ENCODE measurements at regions not wholly inside any gene's neighbourhood (a gene's known extent, or its start where the extent isn't known, plus 50 kb on each side); places are given as distances from the start of the nearest gene placed in this dataset.

DNA sequence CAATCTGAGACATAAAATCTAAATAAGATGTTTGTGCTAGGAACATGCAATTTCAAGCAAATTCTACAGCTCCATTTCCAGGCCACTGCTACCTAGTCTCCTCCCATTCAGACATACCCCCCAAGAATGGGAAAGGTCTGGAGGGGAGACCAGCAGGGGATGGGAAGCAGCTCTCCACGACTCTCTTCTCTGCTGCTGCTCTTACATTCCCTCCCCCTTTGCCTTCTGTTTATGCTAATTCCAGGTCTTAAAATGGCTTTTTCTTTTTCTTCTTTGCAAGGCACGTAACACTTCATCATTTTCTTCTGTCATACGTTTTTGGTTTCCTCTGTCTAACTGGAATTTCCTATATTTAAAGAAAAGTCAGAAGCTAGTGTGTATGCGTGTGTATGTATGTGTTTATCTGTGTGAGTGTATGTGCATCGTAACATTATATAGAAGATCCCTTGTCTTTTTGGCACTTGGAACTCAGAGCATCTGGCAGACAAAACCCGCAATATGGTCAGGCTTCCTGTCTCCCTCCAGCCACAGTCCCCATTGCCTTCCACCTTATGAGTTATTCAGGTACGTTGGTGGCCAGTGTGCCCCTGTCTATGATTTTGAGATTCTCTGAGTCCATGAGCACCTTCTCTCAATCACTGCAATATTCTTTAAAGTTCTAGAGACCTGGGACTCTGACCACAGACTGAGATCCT is 493.7 kb downstream of the BTBD3 start:
- DNase-seq (ENCODE audit: low spot score in 2 of 2) (no peak), FAIRE-seq (no peak)

DNA sequence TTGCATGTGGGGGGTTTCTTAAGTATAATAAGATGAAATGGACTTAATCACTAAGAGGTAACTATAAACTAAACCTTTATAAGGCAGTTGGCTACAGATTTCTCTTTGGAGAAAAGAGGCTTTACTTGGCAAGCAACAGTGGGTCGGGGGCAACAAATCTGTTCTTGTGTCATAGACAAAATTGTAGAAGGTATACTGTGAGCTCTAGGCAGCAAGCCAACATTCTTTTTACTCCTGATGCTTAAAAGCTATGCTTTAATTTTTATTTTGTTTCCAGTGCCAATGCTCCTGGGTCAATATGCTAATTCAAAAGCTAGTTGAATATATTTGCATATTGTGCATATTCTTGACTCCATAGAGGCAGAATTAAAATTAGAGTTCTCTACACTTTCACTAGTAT is 495.4 kb downstream of the BTBD3 start:
- FAIRE-seq, result no peak
- DNase-seq (ENCODE audit: low spot score in 2 of 2), result no peak

DNA sequence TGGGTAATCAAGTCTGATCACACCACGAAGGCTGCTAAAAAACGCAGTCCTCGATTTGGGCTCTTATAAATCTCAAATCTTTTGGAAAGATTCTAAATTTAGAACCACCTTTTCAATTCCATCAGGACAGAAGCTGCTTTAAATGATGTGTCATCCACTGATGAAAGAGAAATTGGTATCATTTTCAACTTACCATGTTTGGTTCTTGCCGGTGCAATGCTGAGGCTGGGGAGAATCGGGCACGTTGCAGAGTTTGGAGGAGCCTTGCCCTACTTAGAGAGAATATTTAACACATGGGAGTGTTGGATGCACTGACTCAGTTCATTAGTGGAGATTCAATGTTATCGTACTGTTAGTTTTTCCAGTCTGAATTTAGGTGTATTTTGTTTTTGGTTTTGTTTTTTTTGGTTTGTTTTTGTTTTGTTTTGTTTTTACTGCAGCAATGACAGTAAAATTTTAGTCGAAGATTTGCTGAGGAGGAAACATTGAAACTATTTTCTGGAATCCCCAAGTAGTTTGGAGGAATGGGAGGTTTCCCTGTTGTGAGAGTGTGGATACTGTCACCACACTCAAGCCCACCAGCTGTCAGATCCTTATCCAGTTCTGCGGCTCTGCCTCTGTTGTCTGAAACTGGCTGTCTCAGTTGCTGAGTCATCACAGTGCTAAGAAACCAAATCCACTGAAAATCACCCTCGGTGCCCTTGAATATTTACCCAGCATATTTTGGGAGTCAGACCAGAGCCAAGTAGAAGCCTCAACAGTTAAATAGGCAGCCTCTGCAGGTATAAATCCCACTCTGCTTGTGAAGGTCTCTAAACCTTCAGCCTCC is 497.0 kb downstream of the BTBD3 start:
- no peak for FAIRE-seq
- DNase-seq (ENCODE audit: low spot score in 2 of 2), result no peak

- no peak for DNase-seq (ENCODE audit: low spot score in 2 of 2)
- no peak for FAIRE-seq
Measured at GRCh38 chr20:12416281-12416680, 498.6 kb downstream of the BTBD3 start.

- FAIRE-seq (no peak), DNase-seq (ENCODE audit: low spot score in 2 of 2) (no peak)
Measured at GRCh38 chr20:12433724-12434123, 516.0 kb downstream of the BTBD3 start.

DNA sequence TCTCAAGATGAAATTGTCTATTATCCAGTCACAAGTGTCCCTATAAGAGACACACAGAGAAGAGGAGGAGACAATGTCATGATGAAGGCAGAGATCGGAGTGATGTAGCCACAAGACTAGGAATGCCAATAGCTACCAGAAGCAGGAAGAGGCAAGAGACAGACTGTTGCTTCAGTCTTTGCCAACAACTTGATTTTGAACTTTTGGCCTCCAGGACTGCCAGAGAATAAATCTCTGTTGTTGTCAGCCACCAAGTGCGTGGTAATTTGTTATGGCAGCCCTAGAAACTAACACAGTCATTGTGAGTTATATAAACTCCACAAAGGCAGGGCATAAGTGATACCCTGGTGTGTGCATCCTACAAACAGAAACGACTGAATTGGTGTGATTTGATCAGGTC is 517.0 kb downstream of the BTBD3 start:
- FAIRE-seq (no peak), DNase-seq (ENCODE audit: low spot score in 2 of 2) (no peak)

GRCh38 chr20:12435268-12435667 is 517.6 kb downstream of the BTBD3 start:
- DNase-seq (ENCODE audit: low spot score in 2 of 2) (no peak), FAIRE-seq (no peak)

GRCh38 chr20:12453711-12454110 is 536.0 kb downstream of the BTBD3 start:
- DNase-seq (ENCODE audit: low spot score in 2 of 2) (no peak), FAIRE-seq (no peak)

DNA sequence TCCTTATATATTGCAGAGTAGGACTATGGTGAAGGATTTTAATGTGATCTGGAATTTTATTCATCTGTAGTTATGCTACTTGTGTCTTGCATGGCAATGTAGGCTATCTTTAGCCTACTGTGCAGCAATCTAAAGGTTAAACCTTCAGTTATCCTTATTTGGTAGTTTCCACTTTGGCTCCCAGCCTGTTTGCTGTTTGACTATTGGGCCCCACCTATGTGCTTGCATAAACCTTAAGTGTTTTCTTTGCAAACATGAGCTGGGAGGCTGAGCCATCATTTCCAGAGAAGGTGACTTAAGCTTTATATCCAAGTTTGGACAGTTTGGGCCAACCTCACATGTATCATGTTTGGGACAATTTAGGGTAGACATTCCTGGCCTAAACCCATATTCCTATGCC is 537.5 kb downstream of the BTBD3 start:
- no peak for FAIRE-seq
- DNase-seq (ENCODE audit: low spot score in 2 of 2), result no peak

DNA sequence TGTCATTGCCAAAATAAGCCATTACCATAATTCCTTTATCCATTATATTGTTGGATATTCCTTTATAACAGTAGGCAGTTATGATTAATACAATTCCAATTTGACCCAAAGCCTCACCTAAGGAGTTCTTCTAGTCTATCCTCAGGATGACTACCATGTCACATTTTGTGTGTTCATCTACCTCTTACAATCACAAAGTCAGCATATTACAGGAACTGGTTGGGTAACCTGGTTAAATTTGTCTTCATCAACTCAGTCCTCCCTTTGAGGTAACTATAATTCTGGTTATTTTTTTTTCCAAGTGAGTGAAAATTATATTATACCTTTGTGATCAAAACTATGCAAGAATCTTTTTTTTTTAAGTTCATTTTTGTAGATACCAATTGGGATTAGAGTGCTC is 540.5 kb downstream of the BTBD3 start:
- no peak for DNase-seq (ENCODE audit: low spot score in 2 of 2)
- no peak for FAIRE-seq

DNA sequence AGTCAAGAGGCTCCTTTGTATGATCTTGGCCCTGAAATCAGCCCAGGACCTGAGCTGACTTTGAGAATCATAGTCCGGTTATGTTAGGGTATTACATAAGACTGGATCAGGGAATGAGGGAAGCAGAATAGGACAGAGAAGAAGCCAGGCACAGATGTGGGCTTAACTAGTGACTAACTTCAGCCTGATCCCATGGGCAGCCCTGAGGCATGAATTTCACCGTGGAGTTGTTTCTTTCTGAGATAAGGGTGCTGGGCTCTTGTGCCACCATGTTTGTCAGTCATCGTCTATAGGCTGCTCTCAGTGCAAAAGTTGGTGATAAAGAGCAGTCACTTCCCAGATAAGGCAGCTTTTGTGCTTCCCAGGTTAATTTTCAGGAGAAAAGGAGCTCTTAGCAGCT is 544.7 kb upstream of the SPTLC3 start:
- no peak for DNase-seq (ENCODE audit: low spot score in 2 of 2)
- no peak for FAIRE-seq

GRCh38 chr20:12466915-12467314 is 541.9 kb upstream of the SPTLC3 start:
- FAIRE-seq (no peak), DNase-seq (ENCODE audit: low spot score in 2 of 2) (no peak)

DNA sequence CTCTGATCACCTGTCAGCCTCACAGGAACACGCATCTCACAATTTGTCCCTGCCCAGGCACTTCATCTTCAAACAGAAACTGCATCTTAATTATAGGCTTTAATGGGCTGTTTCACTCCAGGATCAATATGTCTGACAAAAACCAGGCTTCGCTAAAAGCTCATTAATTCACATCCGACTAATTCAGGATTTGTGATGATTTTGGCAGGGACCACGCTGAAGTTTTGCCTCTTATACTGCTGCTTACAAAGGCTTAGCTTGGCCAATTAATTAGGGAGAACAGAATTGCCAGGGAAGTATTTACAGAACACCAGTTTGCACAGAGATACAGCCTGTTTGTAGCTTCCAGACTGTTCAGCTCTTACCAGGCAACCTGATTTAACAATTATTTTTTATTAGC is 541.0 kb upstream of the SPTLC3 start:
- DNase-seq (ENCODE audit: low spot score in 2 of 2) (no peak), FAIRE-seq (no peak)

GRCh38 chr20:12482661-12483060 is 526.1 kb upstream of the SPTLC3 start:
- FAIRE-seq, result no peak
- DNase-seq (ENCODE audit: low spot score in 2 of 2), result no peak

GRCh38 chr20:12502443-12502842 is 506.3 kb upstream of the SPTLC3 start:
- FAIRE-seq, result no peak
- DNase-seq (ENCODE audit: low spot score in 2 of 2), result no peak

GRCh38 chr20:12504779-12505178 is 504.0 kb upstream of the SPTLC3 start:
- no peak for FAIRE-seq
- DNase-seq (ENCODE audit: low spot score in 2 of 2), result no peak

- DNase-seq (ENCODE audit: low spot score in 2 of 2) (no peak), FAIRE-seq (no peak)
Measured at GRCh38 chr20:12511499-12511898, 497.3 kb upstream of the SPTLC3 start.

DNA sequence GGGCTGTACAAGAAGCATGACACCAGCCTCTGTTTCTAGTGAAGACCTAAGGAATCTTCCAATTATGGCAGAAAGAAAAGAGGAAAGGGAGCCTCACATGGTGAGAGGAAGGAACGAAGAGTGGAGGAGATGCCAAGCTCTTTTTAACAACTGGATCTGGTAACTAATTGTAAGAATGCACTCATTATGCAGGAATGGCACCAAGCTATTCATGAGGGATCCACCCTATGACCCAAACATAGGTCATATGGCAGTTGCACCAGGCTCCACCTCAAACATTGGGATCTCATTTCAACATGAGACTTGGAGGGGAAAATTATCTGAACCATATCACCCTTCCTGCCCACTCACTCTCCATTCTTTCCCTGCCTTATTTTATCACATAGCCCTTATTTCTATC is 496.0 kb upstream of the SPTLC3 start:
- FAIRE-seq, result no peak
- no peak for DNase-seq (ENCODE audit: low spot score in 2 of 2)

DNA sequence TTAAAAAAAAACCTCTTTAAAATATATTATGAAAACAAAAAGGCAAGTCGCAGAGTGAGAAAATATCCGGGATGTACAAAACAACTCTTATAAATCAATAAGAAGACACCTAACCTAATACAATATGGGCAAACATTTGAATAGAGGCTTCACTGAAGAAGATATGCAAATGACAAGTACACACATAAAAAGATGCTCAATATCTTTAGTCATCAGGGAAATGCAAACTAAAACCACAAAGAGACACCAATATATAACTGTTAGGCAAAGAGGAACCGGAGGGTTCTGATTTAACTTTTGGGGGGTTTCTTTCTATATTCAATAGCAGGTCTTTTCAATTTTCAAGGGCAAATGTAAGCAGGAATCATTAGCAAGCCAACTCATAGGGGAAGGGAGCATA is 480.7 kb upstream of the SPTLC3 start:
- DNase-seq (ENCODE audit: low spot score in 2 of 2) (no peak), FAIRE-seq (no peak)

DNA sequence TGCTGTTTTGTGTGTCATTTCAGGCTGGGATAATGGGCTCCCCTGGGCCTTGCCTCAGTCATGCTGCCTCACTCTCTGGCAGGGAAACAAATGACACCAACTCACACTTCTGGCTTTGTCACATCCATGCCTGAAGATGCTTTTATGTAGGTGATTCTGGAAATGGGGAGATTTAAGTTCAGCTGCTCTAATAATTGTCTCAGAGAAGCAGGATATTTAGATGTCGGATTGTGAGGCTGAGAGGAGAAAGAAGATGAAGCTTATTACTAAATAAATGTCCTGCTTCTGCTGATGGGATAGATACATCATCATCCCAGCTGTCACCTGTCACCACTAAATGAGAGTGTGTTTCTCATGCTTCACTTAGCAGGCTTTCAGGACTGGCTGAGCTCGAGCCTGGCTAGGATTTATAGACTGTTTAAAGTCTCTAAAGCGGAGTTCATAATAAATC is 480.2 kb upstream of the SPTLC3 start:
- DNase-seq (ENCODE audit: low spot score in 2 of 2), result no peak
- FAIRE-seq, result no peak

GRCh38 chr20:12531626-12532025 is 477.1 kb upstream of the SPTLC3 start:
- FAIRE-seq, result no peak
- no peak for DNase-seq (ENCODE audit: low spot score in 2 of 2)

DNA sequence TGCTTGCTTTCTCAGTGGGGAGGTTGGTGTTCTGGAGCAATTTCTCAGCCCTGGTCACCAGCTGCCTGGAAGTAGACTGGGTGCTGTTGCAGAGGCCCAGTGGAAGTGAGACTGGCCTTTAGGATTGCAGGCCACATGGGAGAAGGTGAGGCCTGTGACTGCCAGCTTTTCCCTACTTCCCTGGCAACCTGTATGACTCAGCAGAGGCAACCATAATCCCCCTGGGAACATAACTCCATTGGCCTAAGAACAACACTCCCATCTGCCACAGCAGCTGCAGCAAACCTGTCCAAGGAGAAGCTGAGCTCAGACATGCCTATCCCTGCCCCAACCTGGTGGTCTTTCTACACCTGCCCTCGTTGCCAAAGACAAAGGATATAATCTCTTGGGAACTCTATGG is 473.5 kb upstream of the SPTLC3 start:
- no peak for FAIRE-seq
- no peak for DNase-seq (ENCODE audit: low spot score in 2 of 2)

Data from frontal cortex (tissue), 3 donors.